HepG2 (cell line): ENCODE measurements at regions not wholly inside any gene's neighbourhood (a gene's known extent, or its start where the extent isn't known, plus 50 kb on each side); places are given as distances from the start of the nearest gene placed in this dataset.

Source experiments
- ATAC-seq: fragments of 200-7000 bp; cut with Tn5 transposase; 3 replicates; pipeline ENCODE4 v1.9.1; 2020; ENCODE audit warnings: mild to moderate bottlenecking, moderate library complexity
- BruUV-seq: library from RNA; stranded (reverse); fragments of 400-500 nt; replicated peaks from 2 replicates; lab custom pipeline; 2021; lab: Mats Ljungman, UMichigan
- CTCF ChIA-PET: fragments of 300-600 bp; formaldehyde crosslinking; extraction: SDS; loops from one replicate; lab custom pipeline; 2021; ENCODE audit warnings: low total read pairs, inconsistent platforms, low intra/inter-chr PET ratio; lab: Yijun Ruan, JAX
- POLR2A ChIA-PET: fragments of 350-600 bp; sonication (Branson Sonifier 250); formaldehyde crosslinking; loops from one replicate; lab custom pipeline; 2020; ENCODE audit warnings: antibody characterized with exemption, inconsistent platforms; lab: Yijun Ruan, JAX
- DNase-seq: peaks from one replicate; pipeline ENCODE4 v3.0.0-alpha.2; 2015; ENCODE audit warnings: low spot score
- FAIRE-seq: peaks from 3 replicates; lab custom pipeline; 2011; peaks lifted over from hg19 to GRCh38; lab: Jason Lieb, UNC
- H2AFZ ChIP-seq: one replicate; pipeline ENCODE4 v1.6.1; 2011; ENCODE audit warnings: low read length, inconsistent platforms
- H3K27ac ChIP-seq: fragments of 300-600 bp; 3 replicates; pipeline ENCODE4 v1.8.0; 2011; ENCODE audit warnings: mixed run types, mild to moderate bottlenecking, mixed read lengths, low read length, inconsistent platforms; ENCODE audit not compliant: insufficient read depth; ENCODE audit errors: extremely low read length
- H3K27me3 ChIP-seq, 2 experiments: fragments of 200-600 bp in 1 of 2; 2 replicates in 1 of 2; 3 replicates in 1 of 2; pipeline versions ENCODE4 v1.6.0 to v1.8.0; 2011; ENCODE audit warnings: low read length in 2 of 2, mild to moderate bottlenecking in 2 of 2, moderate library complexity in 2 of 2, inconsistent platforms in 1 of 2; ENCODE audit not compliant: insufficient read depth in 2 of 2, control insufficient read depth in 1 of 2
- H3K36me3 ChIP-seq, 2 experiments: fragments of 200-600 bp in 1 of 2; replicated peaks in 1 of 2; 2 replicates in 1 of 2; 3 replicates in 1 of 2; pipeline versions ENCODE4 v1.5.1 to v1.8.0; 2011; ENCODE audit warnings: low read length in 2 of 2, inconsistent platforms in 1 of 2; ENCODE audit not compliant: insufficient read depth in 2 of 2, control insufficient read depth in 1 of 2
- H3K4me1 ChIP-seq: 2 replicates; pipeline ENCODE4 v1.5.1; 2012; ENCODE audit warnings: low read length, inconsistent platforms; ENCODE audit not compliant: insufficient read depth
- H3K4me2 ChIP-seq: 2 replicates; pipeline ENCODE4 v1.6.0; 2011; ENCODE audit warnings: low read depth, low read length, inconsistent platforms
- H3K4me3 ChIP-seq, 3 experiments: fragments of 200-600 bp in 1 of 3; sonication (generic), shearing (Covaris generic) in 1 of 3; replicated peaks in 1 of 3; 2 replicates each; pipeline ENCODE4 v1.5.1; 2011 to 2016; ENCODE audit warnings: low read length in 3 of 3, inconsistent platforms in 2 of 3, low read depth in 2 of 3, mild to moderate bottlenecking in 2 of 3, control low read depth in 1 of 3, mixed read lengths in 1 of 3; ENCODE audit not compliant: insufficient read depth in 1 of 3
- H3K79me2 ChIP-seq: one replicate; pipeline ENCODE4 v1.6.1; 2011; ENCODE audit warnings: low read length, inconsistent platforms; ENCODE audit not compliant: insufficient read depth
- H3K9ac ChIP-seq: 2 replicates; pipeline ENCODE4 v1.6.0; 2011; ENCODE audit warnings: mild to moderate bottlenecking, low read depth, low read length, inconsistent platforms; ENCODE audit not compliant: insufficient read depth
- H3K9me3 ChIP-seq: 2 replicates; pipeline ENCODE4 v1.5.1; 2012; ENCODE audit warnings: mild to moderate bottlenecking, low read length
- H4K20me1 ChIP-seq: 2 replicates; pipeline ENCODE4 v1.6.0; 2011; ENCODE audit warnings: inconsistent platforms, mild to moderate bottlenecking, low read length, moderate library complexity; ENCODE audit not compliant: insufficient read depth
- HCFC1 ChIP-seq: fragments of 150-350 bp; IDR thresholded peaks from 2 replicates; pipeline ENCODE4 v1.6.1; 2014; ENCODE audit warnings: low read depth, low read length
- MEIS1 ChIP-seq: sonication (generic); formaldehyde crosslinking; IDR thresholded peaks from 2 replicates; pipeline ENCODE4 v1.9.0; 2021; ENCODE audit warnings: mild to moderate bottlenecking, missing genetic modification reagents, moderate library complexity, borderline replicate concordance
- PHF20 ChIP-seq: sonication (generic); formaldehyde crosslinking; IDR thresholded peaks from 2 replicates; pipeline ENCODE4 v1.5.0; 2020; ENCODE audit warnings: mild to moderate bottlenecking, missing genetic modification reagents
- RBFOX2 ChIP-seq: fragments of 200-400 bp; formaldehyde crosslinking; IDR thresholded peaks from 2 replicates; pipeline ENCODE4 v1.6.1; 2017; ENCODE audit warnings: low read depth, mild to moderate bottlenecking, low read length
- SRSF1 ChIP-seq: fragments of 200-400 bp; formaldehyde crosslinking; optimal IDR thresholded peaks from 2 replicates; pipeline ENCODE3; 2017; ENCODE audit warnings: mild to moderate bottlenecking, low read depth, low read length, moderate library complexity
- U2AF2 ChIP-seq: fragments of 200-400 bp; formaldehyde crosslinking; IDR thresholded peaks from 2 replicates; pipeline ENCODE4 v1.6.1; 2017; ENCODE audit warnings: low read depth, mild to moderate bottlenecking, low read length
- ZC3H13 ChIP-seq: sonication (generic); formaldehyde crosslinking; IDR thresholded peaks from 2 replicates; pipeline ENCODE4 v1.8.1; 2023; ENCODE audit warnings: mild to moderate bottlenecking, missing genetic modification reagents, moderate library complexity
- ZNF12 ChIP-seq: sonication (generic); formaldehyde crosslinking; IDR thresholded peaks from 2 replicates; pipeline ENCODE4 v1.5.0; 2020; ENCODE audit warnings: missing genetic modification reagents
- WGBS: methylation state at CpG from one replicate; pipeline ENCODE4 v1.1.6; 2017; ENCODE audit warnings: low lambda C conversion rate; 5-methylcytosine and 5-hydroxymethylcytosine counted together
- in situ Hi-C: cut with HindIII; loops from 2 replicates; pipeline ENCODE4 v1.10.0; 2017; ENCODE audit warnings: low pct_unique_long_range_greater_than_20kb; ENCODE audit not compliant: extremely low pct_ligation_motif_present
- intact Hi-C: fragments of 100-400 bp; cut with micrococcal nuclease; formaldehyde crosslinking; loops from one replicate; pipeline ENCODE4 v1.10.0; 2022; ENCODE audit not compliant: unreplicated experiment
- TF ChIP-seq, protein P1 (sequence below): sonication (generic); formaldehyde crosslinking; IDR thresholded peaks from 2 replicates; pipeline ENCODE4 v1.5.0; 2020; ENCODE audit warnings: missing genetic modification reagents
- TF ChIP-seq, protein P2 (sequence below): sonication (generic); formaldehyde crosslinking; IDR thresholded peaks from 2 replicates; pipeline ENCODE4 v1.8.0; 2022; ENCODE audit warnings: mild to moderate bottlenecking, missing genetic modification reagents
- TF ChIP-seq, protein P3 (sequence below): IDR thresholded peaks from 2 replicates; pipeline ENCODE4 v1.6.1; 2018; ENCODE audit warnings: missing genetic modification reagents

DNA sequence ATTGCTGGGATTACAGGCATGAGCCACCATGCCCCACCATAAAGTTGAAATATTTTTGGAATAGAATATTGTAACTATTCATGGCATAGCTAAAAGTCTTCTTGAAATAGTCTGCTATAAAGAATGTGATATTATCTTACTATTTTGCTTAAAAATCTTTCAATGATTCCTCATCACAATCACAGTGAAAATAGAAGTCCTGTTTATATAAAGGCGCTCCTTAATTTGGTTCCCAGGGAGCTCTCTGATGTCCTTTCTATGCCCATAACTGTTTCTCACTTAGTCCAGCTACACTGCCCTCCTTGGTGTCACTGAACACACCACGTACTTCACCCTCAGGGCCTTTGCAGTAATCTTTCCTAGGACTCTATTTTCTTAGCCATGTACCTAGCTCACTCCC lies 331.7 kb upstream of the GIMD1 start:
- H3K79me2 ChIP-seq = no peaks in the 10 kb centered on the region
- DNase-seq = no peak
- ChIA-PET CTCF (no interaction called here), POLR2A (no interaction called here)
- no peak overlapping the region for H3K4me2 ChIP-seq
- in situ Hi-C loops = no loop called here
- H3K27ac ChIP-seq = no peak overlapping the region
- no TSS peak for BruUV-seq
- H2AFZ ChIP-seq = no peak overlapping the region
- no peaks in the 10 kb centered on the region for H3K36me3 ChIP-seq
- no peak overlapping the region for H3K9ac ChIP-seq
- H3K4me3 ChIP-seq = no peak overlapping the region
- intact Hi-C loops = no loop called here
- no peaks in the 10 kb centered on the region for H3K27me3 ChIP-seq
- no peaks in the 10 kb centered on the region for H3K9me3 ChIP-seq
- H3K4me1 ChIP-seq = no peaks in the 10 kb centered on the region
- ATAC-seq = no peak
- no peaks in the 10 kb centered on the region for H4K20me1 ChIP-seq
- 14% methylated on average over 2 of the region's 2 CpGs for WGBS
- TF ChIP-seq MEIS1 (no peak), SRSF1 (no peak), RBFOX2 (no peak)
- TF ChIP-seq, all 625 proteins: peak for 0
- no peak for FAIRE-seq

DNA sequence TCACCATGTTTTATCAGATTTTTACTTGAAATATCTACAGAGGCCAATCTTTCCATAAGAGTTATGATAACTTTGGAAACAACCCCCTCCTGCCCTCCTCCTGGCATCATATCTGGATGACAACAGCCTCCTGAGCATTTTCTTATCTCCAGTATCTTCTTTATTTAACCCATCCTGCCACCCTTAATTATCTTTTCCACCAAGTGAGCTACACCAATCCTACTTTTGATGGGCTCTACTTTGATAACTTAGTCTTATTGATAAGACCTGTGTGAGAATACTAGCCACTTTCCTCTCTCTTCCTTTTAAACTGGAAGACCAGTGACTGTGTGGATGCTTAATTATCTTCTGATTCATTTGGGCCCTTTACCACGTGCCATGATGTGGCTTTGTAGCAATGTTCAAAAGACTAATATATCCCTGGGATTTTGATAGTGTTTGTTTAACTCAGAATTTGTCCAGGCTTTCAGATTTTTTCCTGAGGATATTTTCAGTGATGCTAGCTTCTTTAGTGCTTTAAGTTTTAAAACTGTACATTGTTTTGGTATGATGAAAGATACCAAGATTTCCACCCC lies 330.1 kb upstream of the GIMD1 start:
- no peaks in the 10 kb centered on the region for H3K4me1 ChIP-seq
- in situ Hi-C loops = no loop called here
- no peak overlapping the region for H3K9ac ChIP-seq
- H3K4me3 ChIP-seq = no peak overlapping the region
- no peak overlapping the region for H3K4me2 ChIP-seq
- H3K27me3 ChIP-seq = no peaks in the 10 kb centered on the region
- no peaks in the 10 kb centered on the region for H3K9me3 ChIP-seq
- ATAC-seq (no peak), FAIRE-seq (no peak), DNase-seq (no peak)
- H3K79me2 ChIP-seq = no peaks in the 10 kb centered on the region
- WGBS = 4% methylated on average over 1 of the region's 1 CpG
- H3K27ac ChIP-seq = no peak overlapping the region
- intact Hi-C loops = no loop called here
- no peaks in the 10 kb centered on the region for H4K20me1 ChIP-seq
- H2AFZ ChIP-seq = no peak overlapping the region
- POLR2A ChIA-PET = no interaction called here
- no peaks in the 10 kb centered on the region for H3K36me3 ChIP-seq
- CTCF ChIA-PET = no interaction called here
- BruUV-seq = no TSS peak
- no peak for TF ChIP-seq U2AF2
- TF ChIP-seq PHF20 (CRISPR knock-in tag) = no peak
- TF ChIP-seq, protein P1, sequence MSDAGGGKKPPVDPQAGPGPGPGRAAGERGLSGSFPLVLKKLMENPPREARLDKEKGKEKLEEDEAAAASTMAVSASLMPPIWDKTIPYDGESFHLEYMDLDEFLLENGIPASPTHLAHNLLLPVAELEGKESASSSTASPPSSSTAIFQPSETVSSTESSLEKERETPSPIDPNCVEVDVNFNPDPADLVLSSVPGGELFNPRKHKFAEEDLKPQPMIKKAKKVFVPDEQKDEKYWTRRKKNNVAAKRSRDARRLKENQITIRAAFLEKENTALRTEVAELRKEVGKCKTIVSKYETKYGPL = no peak
- TF ChIP-seq, protein P2, sequence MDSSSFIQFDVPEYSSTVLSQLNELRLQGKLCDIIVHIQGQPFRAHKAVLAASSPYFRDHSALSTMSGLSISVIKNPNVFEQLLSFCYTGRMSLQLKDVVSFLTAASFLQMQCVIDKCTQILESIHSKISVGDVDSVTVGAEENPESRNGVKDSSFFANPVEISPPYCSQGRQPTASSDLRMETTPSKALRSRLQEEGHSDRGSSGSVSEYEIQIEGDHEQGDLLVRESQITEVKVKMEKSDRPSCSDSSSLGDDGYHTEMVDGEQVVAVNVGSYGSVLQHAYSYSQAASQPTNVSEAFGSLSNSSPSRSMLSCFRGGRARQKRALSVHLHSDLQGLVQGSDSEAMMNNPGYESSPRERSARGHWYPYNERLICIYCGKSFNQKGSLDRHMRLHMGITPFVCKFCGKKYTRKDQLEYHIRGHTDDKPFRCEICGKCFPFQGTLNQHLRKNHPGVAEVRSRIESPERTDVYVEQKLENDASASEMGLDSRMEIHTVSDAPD = no peak
- TF ChIP-seq ZNF12 (CRISPR knock-in tag) = no peak
- TF ChIP-seq, protein P3, sequence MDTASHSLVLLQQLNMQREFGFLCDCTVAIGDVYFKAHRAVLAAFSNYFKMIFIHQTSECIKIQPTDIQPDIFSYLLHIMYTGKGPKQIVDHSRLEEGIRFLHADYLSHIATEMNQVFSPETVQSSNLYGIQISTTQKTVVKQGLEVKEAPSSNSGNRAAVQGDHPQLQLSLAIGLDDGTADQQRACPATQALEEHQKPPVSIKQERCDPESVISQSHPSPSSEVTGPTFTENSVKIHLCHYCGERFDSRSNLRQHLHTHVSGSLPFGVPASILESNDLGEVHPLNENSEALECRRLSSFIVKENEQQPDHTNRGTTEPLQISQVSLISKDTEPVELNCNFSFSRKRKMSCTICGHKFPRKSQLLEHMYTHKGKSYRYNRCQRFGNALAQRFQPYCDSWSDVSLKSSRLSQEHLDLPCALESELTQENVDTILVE (CRISPR knock-in tag) = no peak
- no peak for TF ChIP-seq HCFC1
- no peak for TF ChIP-seq ZC3H13 (CRISPR knock-in tag)
